Colonic mucosa (tissue), 4 donors: ENCODE measurements at regions not wholly inside any gene's neighbourhood (a gene's known extent, or its start where the extent isn't known, plus 50 kb on each side); places are given as distances from the start of the nearest gene placed in this dataset.

Source experiments
- DNase-seq: peaks from one replicate; pipeline ENCODE4 v3.0.0-alpha.2; 2020
- H3K27ac ChIP-seq: fragments of 200-600 bp; one replicate; pipeline ENCODE4 v1.8.0; 2021
- H3K27me3 ChIP-seq: fragments of 200-600 bp; one replicate; pipeline ENCODE4 v1.8.0; 2021
- H3K36me3 ChIP-seq: fragments of 200-600 bp; one replicate; pipeline ENCODE4 v1.8.0; 2021
- H3K4me1 ChIP-seq: fragments of 200-600 bp; one replicate; pipeline ENCODE4 v1.8.0; 2021; ENCODE audit warnings: mild to moderate bottlenecking
- H3K4me3 ChIP-seq: fragments of 200-600 bp; one replicate; pipeline ENCODE4 v1.8.0; 2021
- H3K9ac ChIP-seq, 2 donors: one replicate each; pipeline ENCODE4 v1.7.0; 2013; ENCODE audit warnings: control low read depth in 2 of 2, low read depth in 2 of 2, low read length in 2 of 2
- H3K9me3 ChIP-seq: fragments of 200-600 bp; one replicate; pipeline ENCODE4 v1.8.0; 2021
- CTCF ChIP-seq: fragments of 200-600 bp; IDR thresholded peaks from one replicate; pipeline ENCODE4 v1.8.0; 2022; ENCODE audit warnings: antibody characterized with exemption, mild to moderate bottlenecking
- intact Hi-C: fragments of 100-400 bp; cut with DNase I; formaldehyde crosslinking; loops from one replicate; pipeline ENCODE4 v1.14.1; 2022
- donor health status: healthy.
- donor health status: DM: no; HTN: no; CAD: no.
- donor health status: DM: no; HTN: no; CAD: no.

GRCh38 chr2:118671701-118672454 lies 175.6 kb downstream of the EN1 start:
- Histone ChIP-seq H3K27me3 (no peaks in the 10 kb centered on the region), H3K36me3 (no peaks in the 10 kb centered on the region), H3K27ac (no peak overlapping the region), H3K9ac (no peak overlapping the region), H3K4me1 (no peaks in the 10 kb centered on the region), H3K9me3 (no peaks in the 10 kb centered on the region), H3K4me3 (no peak overlapping the region)
- TF ChIP-seq CTCF = no peak
- no peak for DNase-seq
- intact Hi-C loops = no loop called here

GRCh38 chr2:118670838-118671237 lies 176.6 kb downstream of the EN1 start:
- DNase-seq = no peak
- no peaks in the 10 kb centered on the region for H3K4me1 ChIP-seq
- intact Hi-C loops = no loop called here
- H3K9me3 ChIP-seq = no peaks in the 10 kb centered on the region
- no peak overlapping the region for H3K27ac ChIP-seq
- H3K27me3 ChIP-seq = no peaks in the 10 kb centered on the region
- no peak overlapping the region for H3K9ac ChIP-seq
- TF ChIP-seq CTCF = no peak
- no peak overlapping the region for H3K4me3 ChIP-seq
- H3K36me3 ChIP-seq = no peaks in the 10 kb centered on the region

- no peaks in the 10 kb centered on the region for H3K36me3 ChIP-seq
- no peaks in the 10 kb centered on the region for H3K27me3 ChIP-seq
- TF ChIP-seq CTCF = no peak
- H3K4me1 ChIP-seq = no peaks in the 10 kb centered on the region
- no peaks in the 10 kb centered on the region for H3K9me3 ChIP-seq
- H3K9ac ChIP-seq = no peak overlapping the region
- no peak for DNase-seq
- intact Hi-C loops = no loop called here
- H3K27ac ChIP-seq = no peak overlapping the region
- H3K4me3 ChIP-seq = no peak overlapping the region
These were observed 177.2 kb downstream of the EN1 start for GRCh38 chr2:118670276-118670675.

GRCh38 chr2:118669654-118670053 lies 177.8 kb downstream of the EN1 start:
- H3K4me1 ChIP-seq = no peaks in the 10 kb centered on the region
- H3K27ac ChIP-seq = no peak overlapping the region
- intact Hi-C loops = no loop called here
- no peaks in the 10 kb centered on the region for H3K9me3 ChIP-seq
- no peak for TF ChIP-seq CTCF
- H3K27me3 ChIP-seq = no peaks in the 10 kb centered on the region
- DNase-seq = no peak
- H3K9ac ChIP-seq = no peak overlapping the region
- H3K4me3 ChIP-seq = no peak overlapping the region
- H3K36me3 ChIP-seq = no peaks in the 10 kb centered on the region

GRCh38 chr2:118668431-118669424 lies 178.7 kb downstream of the EN1 start:
- intact Hi-C loops = no loop called here
- H3K9ac ChIP-seq = no peak overlapping the region

More at GRCh38 chr2:118668431-118669424, 178.7 kb downstream of the EN1 start:
- Histone ChIP-seq H3K9me3 (no peaks in the 10 kb centered on the region), H3K27ac (no peak overlapping the region), H3K27me3 (no peaks in the 10 kb centered on the region), H3K4me1 (no peaks in the 10 kb centered on the region), H3K36me3 (no peaks in the 10 kb centered on the region), H3K4me3 (no peak overlapping the region)
- TF ChIP-seq CTCF = no peak
- DNase-seq = no peak
